K562 (cell line): ENCODE measurements at regions not wholly inside any gene's neighbourhood (a gene's known extent, or its start where the extent isn't known, plus 50 kb on each side); places are given as distances from the start of the nearest gene placed in this dataset.
"Not testable (repeated sequence)": the region's sequence is repeated elsewhere in the genome, so short reads cannot be mapped to it uniquely, and the experiment has no call there.

Experiments
- ATAC-seq: fragments of 200-7000 bp; cut with Tn5 transposase; 3 replicates; pipeline ENCODE4 v1.9.1; 2020; ENCODE audit warnings: moderate library complexity
- BruUV-seq: library from RNA; stranded (reverse); fragments of 400-500 nt; replicated peaks from 2 replicates; lab custom pipeline; 2021; lab: Mats Ljungman, UMichigan
- CTCF ChIA-PET: fragments of 300-600 bp; formaldehyde crosslinking; extraction: SDS; loops from one replicate; lab custom pipeline; 2021; ENCODE audit warnings: low intra/inter-chr PET ratio; lab: Yijun Ruan, JAX
- POLR2A ChIA-PET: fragments of 300-600, 350-650 bp; sonication (Branson Sonifier 250); formaldehyde crosslinking; extraction: SDS; loops from one replicate; lab custom pipeline; 2021; ENCODE audit warnings: antibody characterized with exemption, inconsistent platforms; lab: Yijun Ruan, JAX
- DNase-seq, 4 experiments: peaks; one replicate each; pipeline versions ENCODE4 v3.0.0 to v3.0.0-alpha.2; 2011 to 2018; ENCODE audit warnings: low spot score in 3 of 4, mixed read lengths in 3 of 4; ENCODE audit errors: extremely low read depth in 1 of 4
- FAIRE-seq: peaks from 2 replicates; lab custom pipeline; 2011; peaks lifted over from hg19 to GRCh38; lab: Jason Lieb, UNC
- H2AFZ ChIP-seq: 2 replicates; pipeline ENCODE4 v1.6.0; 2011; ENCODE audit warnings: low read depth, low read length, control low read depth, inconsistent platforms
- H3K27ac ChIP-seq: fragments of 200-600 bp; 3 replicates; pipeline ENCODE4 v1.8.0; 2011; ENCODE audit warnings: low read depth, mild to moderate bottlenecking, control low read depth, inconsistent platforms, low read length, moderate library complexity, mixed read lengths; ENCODE audit errors: extremely low read depth
- H3K27me3 ChIP-seq, 2 experiments: fragments of 300-600 bp in 1 of 2; 2 replicates in 1 of 2; 3 replicates in 1 of 2; pipeline versions ENCODE4 v1.6.0 to v1.8.0; 2011; ENCODE audit warnings: inconsistent platforms in 2 of 2, low read length in 2 of 2, mild to moderate bottlenecking in 1 of 2, mixed read lengths in 1 of 2, moderate library complexity in 1 of 2; ENCODE audit not compliant: control insufficient read depth in 2 of 2, insufficient read depth in 2 of 2
- H3K36me3 ChIP-seq: fragments of 300-600 bp; 3 replicates; pipeline ENCODE4 v1.8.0; 2011; ENCODE audit warnings: mild to moderate bottlenecking, low read length, inconsistent platforms; ENCODE audit not compliant: control insufficient read depth, insufficient read depth
- H3K4me1 ChIP-seq, 2 experiments: fragments of 200-600 bp in 1 of 2; replicated peaks in 1 of 2; 2 replicates in 1 of 2; 3 replicates in 1 of 2; pipeline versions ENCODE4 v1.5.1 to v1.8.0; 2011; ENCODE audit warnings: inconsistent platforms in 2 of 2, low read length in 2 of 2, mild to moderate bottlenecking in 1 of 2, mixed read lengths in 1 of 2, moderate library complexity in 1 of 2; ENCODE audit not compliant: control insufficient read depth in 2 of 2, insufficient read depth in 2 of 2
- H3K4me2 ChIP-seq: 2 replicates; pipeline ENCODE4 v1.6.1; 2011; ENCODE audit warnings: low read length, control low read depth, inconsistent platforms, mixed read lengths; ENCODE audit not compliant: insufficient read depth
- H3K4me3 ChIP-seq: fragments of 200-600 bp; sonication (generic), shearing (Covaris generic); 2 replicates; pipeline ENCODE4 v1.5.1; 2016; ENCODE audit warnings: control low read depth, inconsistent platforms
- H3K79me2 ChIP-seq: fragments of 200-600 bp; 3 replicates; pipeline ENCODE4 v1.8.0; 2011; ENCODE audit warnings: low read length, inconsistent platforms; ENCODE audit not compliant: control insufficient read depth, insufficient read depth
- H3K9ac ChIP-seq, 2 experiments: 2 replicates each; pipeline versions ENCODE4 v1.6.0 to v1.6.1; 2011; ENCODE audit warnings: low read depth in 2 of 2, low read length in 2 of 2, control low read depth in 1 of 2, inconsistent platforms in 1 of 2, mild to moderate bottlenecking in 1 of 2, mixed read lengths in 1 of 2; ENCODE audit not compliant: insufficient read depth in 1 of 2
- H3K9me1 ChIP-seq: one replicate; pipeline ENCODE4 v1.6.0; 2011; ENCODE audit warnings: inconsistent platforms, mild to moderate bottlenecking, low read length, moderate library complexity; ENCODE audit not compliant: control insufficient read depth, insufficient read depth
- H3K9me3 ChIP-seq: replicated peaks from 2 replicates; pipeline ENCODE4 v1.5.1; 2011; ENCODE audit warnings: low read depth, low read length, inconsistent platforms; ENCODE audit not compliant: control insufficient read depth, insufficient read depth
- H4K20me1 ChIP-seq: replicated peaks from 2 replicates; pipeline ENCODE4 v1.6.1; 2011; ENCODE audit warnings: low read length, inconsistent platforms, mixed read lengths; ENCODE audit not compliant: control insufficient read depth, insufficient read depth
- EGR1 ChIP-seq: fragments of 450-650 bp; conservative IDR thresholded peaks from 2 replicates; pipeline ENCODE4 v1.6.1; 2017; ENCODE audit warnings: mild to moderate bottlenecking
- PTBP1 ChIP-seq: fragments of 200-400 bp; formaldehyde crosslinking; IDR thresholded peaks from 2 replicates; pipeline ENCODE4 v1.6.1; 2017; ENCODE audit warnings: low read depth, low read length
- WGBS: fragments of 100-300 bp; shearing (Covaris generic); methylation state at CpG from one replicate; pipeline ENCODE4 v1.1.6; 2016; ENCODE audit warnings: low coverage, mixed read lengths; ENCODE audit not compliant: insufficient coverage; ENCODE audit errors: missing lambda C conversion rate; 5-methylcytosine and 5-hydroxymethylcytosine counted together
- in situ Hi-C: fragments of 300-500 bp; cut with MboI; formaldehyde crosslinking; loops from 4 replicates; pipeline ENCODE4 v1.15.0; 2018; ENCODE audit warnings: inconsistent platforms, mixed read lengths
- intact Hi-C: fragments of 100-400 bp; cut with micrococcal nuclease; formaldehyde crosslinking; loops from 2 replicates; pipeline ENCODE4 v1.14.2; 2022
- TF ChIP-seq, protein P1 (sequence below), 2 experiments: fragments of 450-650 bp in 1 of 2; sonication (generic) in 1 of 2; formaldehyde crosslinking in 1 of 2; IDR thresholded peaks; 2 replicates each; pipeline versions ENCODE4 v1.7.1 to v1.9.0; 2016 to 2022; ENCODE audit warnings: inconsistent platforms in 1 of 2, mild to moderate bottlenecking in 1 of 2, missing genetic modification reagents in 1 of 2
- TF ChIP-seq, protein P2 (sequence below): sonication (generic); formaldehyde crosslinking; IDR thresholded peaks from 2 replicates; pipeline ENCODE4 v1.8.1; 2023; ENCODE audit warnings: mild to moderate bottlenecking, missing genetic modification reagents
- TF ChIP-seq, protein P3 (sequence below): IDR thresholded peaks from 2 replicates; pipeline ENCODE4 v1.6.1; 2014; ENCODE audit warnings: antibody characterized with exemption
- TF ChIP-seq, protein P4 (sequence below), 2 experiments: fragments of 250-450 bp in 1 of 2; fragments of 450-650 bp in 1 of 2; sonication (Bioruptor Pico) in 1 of 2; IDR thresholded peaks; 2 replicates each; pipeline versions ENCODE4 v1.6.1 to v1.8.0; 2016 to 2021; ENCODE audit warnings: mild to moderate bottlenecking in 2 of 2, moderate library complexity in 2 of 2, missing compliant biosample characterization in 1 of 2, missing genetic modification characterization in 1 of 2

DNA sequence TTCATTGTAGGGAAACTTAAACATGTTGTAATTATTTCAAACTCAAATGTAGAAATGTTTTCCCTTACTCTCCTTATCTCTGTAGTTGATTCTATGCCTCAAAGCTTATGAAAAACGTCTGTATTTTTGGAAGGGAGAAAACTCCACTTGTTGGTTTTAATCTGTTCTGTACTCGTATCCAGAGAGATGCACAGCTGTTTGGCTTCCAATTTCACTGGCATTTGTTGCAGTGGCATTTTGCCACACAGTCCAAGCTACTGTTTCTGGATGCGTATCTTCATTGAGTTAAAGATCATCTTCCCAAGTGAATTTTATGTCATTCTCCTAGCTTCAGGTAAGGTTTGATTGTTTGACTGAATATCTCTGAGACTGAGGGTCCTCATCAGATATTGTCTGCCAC, 481.4 kb downstream of the TRHDE start (continued):
- TF ChIP-seq, protein P1, sequence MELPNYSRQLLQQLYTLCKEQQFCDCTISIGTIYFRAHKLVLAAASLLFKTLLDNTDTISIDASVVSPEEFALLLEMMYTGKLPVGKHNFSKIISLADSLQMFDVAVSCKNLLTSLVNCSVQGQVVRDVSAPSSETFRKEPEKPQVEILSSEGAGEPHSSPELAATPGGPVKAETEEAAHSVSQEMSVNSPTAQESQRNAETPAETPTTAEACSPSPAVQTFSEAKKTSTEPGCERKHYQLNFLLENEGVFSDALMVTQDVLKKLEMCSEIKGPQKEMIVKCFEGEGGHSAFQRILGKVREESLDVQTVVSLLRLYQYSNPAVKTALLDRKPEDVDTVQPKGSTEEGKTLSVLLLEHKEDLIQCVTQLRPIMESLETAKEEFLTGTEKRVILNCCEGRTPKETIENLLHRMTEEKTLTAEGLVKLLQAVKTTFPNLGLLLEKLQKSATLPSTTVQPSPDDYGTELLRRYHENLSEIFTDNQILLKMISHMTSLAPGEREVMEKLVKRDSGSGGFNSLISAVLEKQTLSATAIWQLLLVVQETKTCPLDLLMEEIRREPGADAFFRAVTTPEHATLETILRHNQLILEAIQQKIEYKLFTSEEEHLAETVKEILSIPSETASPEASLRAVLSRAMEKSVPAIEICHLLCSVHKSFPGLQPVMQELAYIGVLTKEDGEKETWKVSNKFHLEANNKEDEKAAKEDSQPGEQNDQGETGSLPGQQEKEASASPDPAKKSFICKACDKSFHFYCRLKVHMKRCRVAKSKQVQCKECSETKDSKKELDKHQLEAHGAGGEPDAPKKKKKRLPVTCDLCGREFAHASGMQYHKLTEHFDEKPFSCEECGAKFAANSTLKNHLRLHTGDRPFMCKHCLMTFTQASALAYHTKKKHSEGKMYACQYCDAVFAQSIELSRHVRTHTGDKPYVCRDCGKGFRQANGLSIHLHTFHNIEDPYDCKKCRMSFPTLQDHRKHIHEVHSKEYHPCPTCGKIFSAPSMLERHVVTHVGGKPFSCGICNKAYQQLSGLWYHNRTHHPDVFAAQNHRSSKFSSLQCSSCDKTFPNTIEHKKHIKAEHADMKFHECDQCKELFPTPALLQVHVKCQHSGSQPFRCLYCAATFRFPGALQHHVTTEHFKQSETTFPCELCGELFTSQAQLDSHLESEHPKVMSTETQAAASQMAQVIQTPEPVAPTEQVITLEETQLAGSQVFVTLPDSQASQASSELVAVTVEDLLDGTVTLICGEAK (IDR thresholded peaks at IDR 0.05): no peak
- TF ChIP-seq, protein P1 (CRISPR knock-in tag; IDR thresholded peaks at IDR 0.05): no peak
- TF ChIP-seq EGR1: no peak
- TF ChIP-seq, protein P2, sequence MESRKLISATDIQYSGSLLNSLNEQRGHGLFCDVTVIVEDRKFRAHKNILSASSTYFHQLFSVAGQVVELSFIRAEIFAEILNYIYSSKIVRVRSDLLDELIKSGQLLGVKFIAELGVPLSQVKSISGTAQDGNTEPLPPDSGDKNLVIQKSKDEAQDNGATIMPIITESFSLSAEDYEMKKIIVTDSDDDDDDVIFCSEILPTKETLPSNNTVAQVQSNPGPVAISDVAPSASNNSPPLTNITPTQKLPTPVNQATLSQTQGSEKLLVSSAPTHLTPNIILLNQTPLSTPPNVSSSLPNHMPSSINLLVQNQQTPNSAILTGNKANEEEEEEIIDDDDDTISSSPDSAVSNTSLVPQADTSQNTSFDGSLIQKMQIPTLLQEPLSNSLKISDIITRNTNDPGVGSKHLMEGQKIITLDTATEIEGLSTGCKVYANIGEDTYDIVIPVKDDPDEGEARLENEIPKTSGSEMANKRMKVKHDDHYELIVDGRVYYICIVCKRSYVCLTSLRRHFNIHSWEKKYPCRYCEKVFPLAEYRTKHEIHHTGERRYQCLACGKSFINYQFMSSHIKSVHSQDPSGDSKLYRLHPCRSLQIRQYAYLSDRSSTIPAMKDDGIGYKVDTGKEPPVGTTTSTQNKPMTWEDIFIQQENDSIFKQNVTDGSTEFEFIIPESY (CRISPR knock-in tag): no peak
- TF ChIP-seq, protein P3, sequence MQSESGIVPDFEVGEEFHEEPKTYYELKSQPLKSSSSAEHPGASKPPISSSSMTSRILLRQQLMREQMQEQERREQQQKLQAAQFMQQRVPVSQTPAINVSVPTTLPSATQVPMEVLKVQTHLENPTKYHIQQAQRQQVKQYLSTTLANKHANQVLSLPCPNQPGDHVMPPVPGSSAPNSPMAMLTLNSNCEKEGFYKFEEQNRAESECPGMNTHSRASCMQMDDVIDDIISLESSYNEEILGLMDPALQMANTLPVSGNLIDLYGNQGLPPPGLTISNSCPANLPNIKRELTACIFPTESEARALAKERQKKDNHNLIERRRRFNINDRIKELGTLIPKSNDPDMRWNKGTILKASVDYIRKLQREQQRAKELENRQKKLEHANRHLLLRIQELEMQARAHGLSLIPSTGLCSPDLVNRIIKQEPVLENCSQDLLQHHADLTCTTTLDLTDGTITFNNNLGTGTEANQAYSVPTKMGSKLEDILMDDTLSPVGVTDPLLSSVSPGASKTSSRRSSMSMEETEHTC: no peak
- no peak for TF ChIP-seq PTBP1
- TF ChIP-seq, protein P4, sequence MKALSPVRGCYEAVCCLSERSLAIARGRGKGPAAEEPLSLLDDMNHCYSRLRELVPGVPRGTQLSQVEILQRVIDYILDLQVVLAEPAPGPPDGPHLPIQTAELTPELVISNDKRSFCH (CRISPR knock-in tag; IDR thresholded peaks at IDR 0.05): no peak
- TF ChIP-seq, protein P4 (tag; IDR thresholded peaks at IDR 0.05): no peak

DNA sequence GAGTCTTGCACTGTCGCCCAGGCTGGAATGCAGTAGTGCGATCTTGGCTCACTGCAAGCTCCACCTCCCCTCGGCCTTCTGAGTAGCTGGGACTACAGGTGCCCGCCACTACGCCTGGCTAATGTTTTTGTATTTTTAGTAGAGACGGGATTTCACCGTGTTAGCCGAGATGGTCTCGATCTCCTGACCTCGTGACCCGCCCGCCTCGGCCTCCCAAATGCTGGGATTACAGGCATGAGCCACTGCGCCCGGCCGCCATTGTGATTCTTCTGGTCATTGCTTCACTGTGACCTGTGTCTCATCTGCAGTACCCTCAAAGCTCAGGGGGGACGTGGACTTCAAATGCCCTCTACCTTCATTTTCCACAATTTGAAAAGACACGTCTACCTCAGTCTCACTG, 481.9 kb downstream of the TRHDE start:
- H3K36me3 ChIP-seq, FAIRE-seq, ATAC-seq, in situ Hi-C loops, H3K4me2 ChIP-seq, H3K9me3 ChIP-seq, DNase-seq, H2AFZ ChIP-seq, H3K27me3 ChIP-seq, H3K4me1 ChIP-seq, POLR2A ChIA-PET, H3K27ac ChIP-seq, H3K9ac ChIP-seq, H3K9me1 ChIP-seq, intact Hi-C loops, CTCF ChIA-PET, H3K4me3 ChIP-seq, H3K79me2 ChIP-seq, H4K20me1 ChIP-seq, BruUV-seq: not testable (repeated sequence)
- WGBS: 1% methylated on average over 18 of the region's 18 CpGs
